ENCODE measurements at regions not wholly inside any gene's neighbourhood (a gene's known extent, or its start where the extent isn't known, plus 50 kb on each side); places are given as distances from the start of the nearest gene placed in this dataset.
"Not testable (repeated sequence)": the region's sequence is repeated elsewhere in the genome, so short reads cannot be mapped to it uniquely, and the experiment has no call there.

DNA sequence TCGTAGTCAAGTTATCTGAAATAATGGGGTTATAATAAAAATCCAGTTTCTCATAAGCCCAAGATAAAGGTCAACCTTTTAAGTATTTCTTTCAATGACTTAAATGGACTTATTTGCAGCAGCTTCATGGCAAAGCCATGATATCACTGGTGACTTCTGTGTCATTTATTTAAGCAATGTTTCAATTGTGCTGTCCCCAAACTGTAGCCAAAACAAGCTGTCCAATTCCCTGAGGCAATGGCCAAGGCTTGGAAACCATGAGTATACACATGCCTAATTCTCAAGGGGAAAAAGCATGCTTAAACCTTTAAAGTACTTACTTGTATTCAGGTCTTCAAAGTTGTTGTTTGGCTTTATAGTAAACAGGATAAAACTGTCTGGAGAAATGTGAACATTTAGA lies 376.4 kb upstream of the TNC start:
- DNase-seq: no peak

DNA sequence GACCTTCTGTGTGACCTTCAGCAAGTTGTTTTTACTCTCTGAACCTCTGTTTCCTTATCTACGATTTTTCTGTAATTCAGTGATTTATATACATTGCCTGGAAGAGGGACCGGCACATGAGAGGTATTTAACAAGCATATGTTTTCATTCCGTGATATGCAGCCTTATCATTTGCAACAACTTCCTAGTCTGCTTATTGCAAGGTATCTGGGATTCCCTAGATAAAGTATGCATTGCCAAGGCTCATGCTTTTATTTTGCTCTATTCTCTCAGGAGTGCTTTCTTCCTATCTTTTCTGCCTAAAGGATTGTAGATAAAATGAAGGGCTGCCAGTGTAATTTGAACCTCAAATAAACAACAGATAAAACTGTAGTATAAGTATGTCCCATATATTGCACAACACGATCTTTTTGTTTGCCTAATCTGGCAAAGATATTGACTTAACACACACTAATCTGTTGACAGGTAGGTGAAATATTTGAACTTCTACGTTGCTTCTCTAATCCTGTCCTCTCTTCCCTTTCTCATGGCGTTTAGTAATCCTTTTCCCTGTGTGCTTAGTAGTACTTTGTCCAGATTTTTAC lies 377.2 kb upstream of the TNC start:
- peak; percentile 77 for DNase-seq

DNA sequence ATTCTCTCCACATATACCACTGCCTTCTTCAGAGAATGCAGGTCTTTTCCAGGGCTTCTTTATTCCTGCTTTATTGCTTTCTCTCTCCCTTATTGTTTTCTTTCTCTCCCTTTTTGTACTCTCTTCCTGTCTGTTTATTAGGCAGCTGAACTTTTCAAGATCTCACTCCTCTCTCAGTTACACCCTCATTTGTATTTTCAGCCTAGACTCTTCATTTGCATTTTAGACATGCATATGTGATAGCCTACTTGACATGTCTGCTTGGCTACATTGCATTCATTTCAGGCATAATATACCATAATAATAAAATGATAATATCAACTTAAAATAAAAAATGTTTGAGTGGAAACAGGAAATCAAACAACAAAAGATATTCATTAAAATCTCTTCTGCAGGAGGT lies 377.9 kb upstream of the TNC start:
- no peak for DNase-seq

GRCh38 chr9:115498303-115498702 lies 380.3 kb upstream of the TNC start:
- no peak for DNase-seq

DNA sequence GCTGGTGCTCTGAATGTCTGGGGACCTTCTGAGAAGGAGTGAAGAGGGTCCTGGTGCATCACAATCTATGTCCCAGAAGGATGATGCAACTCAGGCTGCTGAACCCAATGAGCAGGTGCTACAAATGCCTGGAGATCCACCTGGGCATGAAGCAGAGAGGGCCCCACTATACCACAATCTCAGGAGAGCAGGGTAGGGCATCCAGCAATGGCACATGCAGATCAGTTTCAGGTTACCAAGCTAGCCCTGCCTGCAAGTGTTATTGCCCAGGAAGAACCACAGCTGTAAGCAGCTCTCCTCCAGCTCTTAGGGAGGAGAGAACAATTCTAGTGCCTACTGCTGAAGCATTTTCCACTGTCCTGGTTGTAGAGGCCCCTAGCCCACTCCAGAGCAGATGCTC lies 389.2 kb upstream of the TNC start:
- DNase-seq: no peak

DNA sequence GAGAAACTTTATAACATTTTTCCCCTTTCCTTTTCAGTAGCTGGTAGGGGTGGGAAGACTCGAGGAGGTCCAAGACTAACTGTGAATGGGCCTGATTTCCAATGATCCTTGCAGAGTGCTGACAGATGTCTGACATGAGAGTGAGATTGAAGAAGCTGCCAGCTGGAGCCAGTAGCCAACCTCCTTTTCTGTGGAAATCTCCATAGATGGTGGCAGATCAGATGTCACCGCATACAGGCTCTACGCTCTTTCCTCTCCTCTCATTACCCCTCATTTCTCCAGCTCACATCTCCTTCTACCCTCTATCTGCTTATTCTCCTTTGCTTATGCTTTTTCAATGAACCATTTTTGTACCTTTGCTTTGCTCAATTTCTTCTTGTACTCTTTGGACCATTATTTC lies 395.2 kb upstream of the TNC start:
- no peak for DNase-seq

DNA sequence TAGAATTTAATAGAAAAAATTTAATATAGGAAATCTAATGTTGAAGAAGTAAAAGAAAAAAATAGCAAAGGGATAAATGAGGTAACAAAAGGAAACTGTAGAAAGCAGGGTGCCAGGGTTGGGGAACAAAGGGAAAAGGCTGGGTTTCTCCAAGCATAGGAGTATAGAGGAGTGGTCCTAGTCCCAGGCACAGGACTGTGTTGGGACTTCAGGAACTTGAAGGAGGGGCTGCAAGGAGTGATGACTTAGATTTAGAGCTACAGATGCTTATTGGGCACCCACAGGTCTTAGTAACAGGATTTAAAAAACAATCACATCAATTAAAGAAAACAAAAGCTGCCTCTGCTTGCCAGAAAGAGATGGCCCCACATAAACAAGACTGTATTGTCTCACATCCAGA lies 396.5 kb upstream of the TNC start:
- no peak for DNase-seq

- DNase-seq: no peak
Measured at GRCh38 chr9:115517335-115518075, 399.5 kb upstream of the TNC start.

GRCh38 chr9:115520646-115521045 lies 402.7 kb upstream of the TNC start:
- no peak for DNase-seq

GRCh38 chr9:115522912-115523311 lies 405.0 kb upstream of the TNC start:
- no peak for DNase-seq

DNA sequence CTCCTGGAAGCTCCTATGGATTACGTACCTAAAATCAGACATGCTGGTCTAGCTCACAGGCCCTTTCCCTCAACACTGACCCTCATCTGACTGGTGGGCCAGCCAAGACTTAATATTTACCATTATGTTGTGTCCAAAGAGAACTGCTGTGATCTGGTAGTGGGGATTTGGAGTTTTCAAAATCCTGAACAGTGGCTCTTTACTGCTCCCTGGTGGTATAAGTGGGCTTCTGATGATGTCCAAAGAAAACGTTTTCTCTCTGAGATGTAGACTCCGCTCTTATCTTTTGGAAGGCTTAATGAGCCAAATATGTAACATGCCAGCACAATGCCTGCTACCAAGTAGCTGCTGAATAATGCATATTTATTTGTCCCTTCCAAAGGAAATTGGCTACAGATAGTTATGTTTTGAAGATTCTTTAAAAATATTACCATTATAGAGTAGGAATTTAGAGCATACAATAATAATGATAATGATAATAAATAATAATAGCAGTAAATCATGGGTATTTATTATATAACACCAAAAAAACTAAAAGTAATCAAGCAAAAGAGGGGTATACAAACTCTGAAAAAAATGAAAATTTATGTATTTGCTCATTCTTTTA lies 406.6 kb upstream of the TNC start:
- peak; percentile 31 for DNase-seq

- DNase-seq: no peak
Measured at GRCh38 chr9:115525111-115526058, 407.4 kb upstream of the TNC start.

DNA sequence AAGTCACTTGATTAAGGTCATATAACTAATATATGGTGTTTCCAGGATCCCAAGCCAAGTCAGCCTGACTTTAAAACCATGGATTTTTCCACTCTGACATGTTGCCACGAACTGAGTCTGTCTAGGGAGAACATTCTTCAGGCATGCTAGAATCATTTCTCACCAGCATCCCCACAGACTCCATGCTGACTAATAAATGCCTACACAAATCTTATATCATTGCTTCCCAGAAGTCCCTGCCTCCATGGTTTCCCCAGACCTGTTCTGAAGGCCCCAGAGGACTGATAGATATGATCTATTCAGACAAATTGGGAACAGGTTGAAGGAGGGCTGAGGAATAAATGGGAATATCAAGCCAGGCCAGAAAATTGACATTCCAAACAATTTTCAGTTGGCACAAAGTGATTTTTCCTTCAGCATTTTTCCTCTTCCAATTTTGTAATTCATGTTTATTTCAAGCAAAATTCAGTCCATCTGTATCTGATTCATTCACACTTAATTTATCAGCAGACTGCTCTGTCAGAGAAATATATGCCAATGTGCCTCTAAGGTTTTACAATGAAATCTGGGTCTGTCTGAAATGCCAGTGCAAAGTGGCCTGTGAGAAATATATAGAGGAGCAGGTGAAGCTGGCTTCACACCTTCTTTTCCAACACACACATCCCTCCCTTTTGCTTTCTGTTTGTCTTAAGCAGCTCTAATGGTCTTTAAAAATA lies 413.6 kb upstream of the TNC start:
- no peak for DNase-seq

GRCh38 chr9:115533511-115533910 lies 415.6 kb upstream of the TNC start:
- no peak for DNase-seq

GRCh38 chr9:115540091-115540490 lies 422.1 kb upstream of the TNC start:
- DNase-seq: no peak

DNA sequence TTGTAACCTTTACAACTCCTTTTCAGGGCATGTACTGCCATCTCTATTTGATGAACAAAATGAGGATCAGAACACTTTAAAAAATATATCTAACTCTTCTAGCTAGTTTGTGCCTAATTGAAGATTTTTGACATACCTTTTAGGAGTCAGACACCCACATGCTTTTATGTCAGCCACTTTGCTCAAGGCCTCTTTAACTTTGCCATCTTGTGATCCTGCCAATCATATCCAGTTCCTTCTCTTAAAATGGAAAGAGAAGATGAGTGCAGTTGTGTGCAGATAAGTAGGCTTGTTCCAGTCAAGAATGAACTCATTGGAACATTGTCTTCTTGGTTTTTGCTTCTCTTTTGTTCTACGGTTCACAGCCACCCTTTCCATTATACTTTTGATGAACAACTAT lies 425.6 kb upstream of the TNC start:
- no peak for DNase-seq

GRCh38 chr9:115548609-115549260 lies 430.8 kb upstream of the TNC start:
- DNase-seq: no peak

- DNase-seq: no peak
Measured at GRCh38 chr9:115551396-115551795, 433.4 kb upstream of the TNC start.

DNA sequence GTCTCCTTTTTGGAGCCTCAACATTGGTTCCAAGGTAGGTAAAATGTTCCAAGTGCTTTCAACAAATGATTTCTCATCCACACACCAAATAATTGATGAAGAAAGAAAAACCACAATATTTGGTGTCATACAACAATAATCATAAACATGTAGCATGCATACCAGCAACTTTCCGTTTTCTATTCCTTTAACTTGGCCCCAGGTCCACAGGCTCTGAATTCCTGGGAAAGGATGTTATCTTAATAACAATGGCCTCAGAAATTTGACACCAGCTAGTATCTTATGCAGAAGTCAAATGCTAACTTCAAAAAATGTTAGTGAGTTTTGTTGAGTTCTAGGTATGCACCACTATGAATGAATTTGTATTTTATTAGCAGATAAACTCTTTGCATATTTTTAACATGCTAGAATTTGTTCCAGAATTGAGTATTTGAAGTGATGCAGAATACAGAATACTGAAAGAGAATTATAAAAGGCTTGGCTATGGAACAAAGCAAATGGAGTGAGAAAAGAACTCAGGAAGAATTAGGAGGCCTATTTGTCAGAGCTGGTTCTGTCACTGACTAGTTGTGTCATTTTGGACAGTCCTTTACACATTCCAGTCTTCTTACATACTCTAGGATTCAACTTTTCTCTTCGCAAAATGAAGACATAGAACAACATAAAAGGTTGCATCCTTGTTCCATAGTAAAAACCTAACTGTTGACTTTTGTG lies 435.3 kb upstream of the TNC start:
- DNase-seq: no peak

DNA sequence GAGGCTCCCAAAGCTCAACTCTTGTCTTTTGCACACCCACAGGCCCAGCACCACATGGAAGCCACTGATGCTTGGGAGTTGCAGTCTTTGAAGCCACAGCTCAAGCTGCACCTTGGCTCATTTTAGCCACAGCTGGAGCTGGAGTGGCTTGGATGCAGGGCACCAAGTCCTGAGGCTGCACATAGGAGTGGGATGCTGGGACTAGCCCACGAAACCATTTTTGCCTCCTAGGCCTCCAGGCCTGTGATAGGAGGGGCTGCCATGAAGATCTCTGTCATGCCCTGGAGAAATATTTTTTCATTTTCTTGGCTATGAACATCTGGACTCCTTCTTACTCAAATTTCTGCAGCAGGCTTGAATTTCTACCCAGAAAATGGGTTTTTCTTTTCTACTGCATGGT lies 438.5 kb upstream of the TNC start:
- DNase-seq: no peak

- DNase-seq: no peak
Measured at GRCh38 chr9:115575147-115575546, 457.2 kb upstream of the TNC start.

DNA sequence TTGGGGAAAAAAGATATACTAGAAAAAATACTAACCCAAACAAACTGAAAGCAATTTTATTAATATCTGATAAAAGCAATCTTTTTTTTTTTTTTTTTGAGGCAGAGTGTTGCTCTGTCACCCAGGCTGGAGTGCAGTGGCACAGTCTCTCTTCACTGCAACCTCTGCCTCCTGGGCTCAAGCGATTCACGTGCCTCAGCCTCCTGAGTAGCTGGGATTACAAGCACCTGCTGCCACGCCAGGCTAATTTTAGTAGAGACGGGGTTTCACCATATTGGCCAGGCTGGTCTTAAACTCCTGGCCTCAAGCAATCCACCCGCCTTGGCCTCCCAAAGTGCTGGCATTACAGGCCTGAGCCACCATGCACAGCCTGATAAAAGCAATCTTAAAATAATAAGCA lies 467.5 kb upstream of the TNC start:
- DNase-seq: not testable (repeated sequence)

All from NCI-H2029 (cell line).